Common myeloid progenitor, CD34-positive (primary cell): ENCODE measurements at regions not wholly inside any gene's neighbourhood (a gene's known extent, or its start where the extent isn't known, plus 50 kb on each side); places are given as distances from the start of the nearest gene placed in this dataset.

ENCODE experiments used
- CTCF ChIA-PET: fragments of 350-600 bp; sonication (Branson Sonifier 250); formaldehyde crosslinking; loops from one replicate; lab custom pipeline; 2021; ENCODE audit warnings: antibody characterized with exemption; lab: Charles Lee
- POLR2A ChIA-PET: fragments of 350-600 bp; sonication (Branson Sonifier 250); formaldehyde crosslinking; loops from one replicate; lab custom pipeline; 2021; ENCODE audit warnings: antibody characterized with exemption; lab: Charles Lee
- DNase-seq, 3 donors: peaks; one replicate each; pipeline versions ENCODE4 v3.0.0 to v3.0.0-alpha.2; 2013
- H3K27ac ChIP-seq, 2 experiments: 1 replicate in 1 of 2; 2 replicates in 1 of 2; pipeline ENCODE4 v1.7.0; 2013; ENCODE audit warnings: inconsistent platforms in 2 of 2, low read length in 2 of 2, mild to moderate bottlenecking in 2 of 2, low read depth in 1 of 2, moderate library complexity in 1 of 2; ENCODE audit not compliant: severe bottlenecking in 2 of 2, insufficient read depth in 1 of 2, poor library complexity in 1 of 2
- H3K27me3 ChIP-seq, 5 experiments: replicated peaks in 2 of 5; 1 replicate in 3 of 5; 2 replicates in 2 of 5; pipeline versions ENCODE4 v1.6.1 to v1.7.0; 2013; ENCODE audit warnings: low read length in 4 of 5, mild to moderate bottlenecking in 2 of 5, moderate library complexity in 2 of 5, inconsistent platforms in 1 of 5; ENCODE audit not compliant: insufficient read depth in 5 of 5, control insufficient read depth in 4 of 5
- H3K36me3 ChIP-seq, 4 experiments: 1 replicate in 2 of 4; 2 replicates in 2 of 4; pipeline versions ENCODE4 v1.6.1 to v1.7.0; 2013; ENCODE audit warnings: low read length in 3 of 4, control low read depth in 1 of 4, mild to moderate bottlenecking in 1 of 4; ENCODE audit not compliant: control insufficient read depth in 4 of 4, insufficient read depth in 4 of 4
- H3K4me1 ChIP-seq, 4 experiments: 1 replicate in 3 of 4; 2 replicates in 1 of 4; pipeline versions ENCODE4 v1.6.1 to v1.7.1; 2013; ENCODE audit warnings: low read length in 3 of 4, mild to moderate bottlenecking in 3 of 4, control low read depth in 1 of 4, inconsistent platforms in 1 of 4, moderate library complexity in 1 of 4; ENCODE audit not compliant: control insufficient read depth in 4 of 4, insufficient read depth in 4 of 4; ENCODE audit errors: control extremely low read depth in 1 of 4
- H3K4me3 ChIP-seq, 7 experiments: 1 replicate in 4 of 7; 2 replicates in 3 of 7; pipeline versions ENCODE4 v1.5.1 to v1.7.0; 2013; ENCODE audit warnings: mild to moderate bottlenecking in 7 of 7, low read length in 6 of 7, moderate library complexity in 6 of 7, inconsistent platforms in 2 of 7, low read depth in 2 of 7, control low read depth in 1 of 7; ENCODE audit not compliant: insufficient read depth in 4 of 7, control insufficient read depth in 1 of 7; ENCODE audit errors: extremely low read depth in 1 of 7
- H3K9me3 ChIP-seq, 5 experiments: 1 replicate in 4 of 5; 2 replicates in 1 of 5; pipeline versions ENCODE4 v1.6.1 to v1.7.1; 2013; ENCODE audit warnings: low read length in 4 of 5, mild to moderate bottlenecking in 2 of 5, inconsistent platforms in 1 of 5, low read depth in 1 of 5, moderate library complexity in 1 of 5; ENCODE audit not compliant: control insufficient read depth in 4 of 5, insufficient read depth in 2 of 5; ENCODE audit errors: control extremely low read depth in 1 of 5
- WGBS: methylation state at CpG from one replicate; pipeline ENCODE4 v1.1.5; 2013; ENCODE audit not compliant: insufficient coverage; 5-methylcytosine and 5-hydroxymethylcytosine counted together

- peaks cover 0 to 4% (median 0%) of the 10 kb centered on the region in 4 experiments for H3K4me1 ChIP-seq
- no peaks in the 10 kb centered on the region for H3K9me3 ChIP-seq
- no peaks in the 10 kb centered on the region for H3K27me3 ChIP-seq
- WGBS: no CpG with 5 or more reads among the region's 1 CpG
- CTCF ChIA-PET: no interaction called here
- H3K36me3 ChIP-seq: no peaks in the 10 kb centered on the region
- H3K4me3 ChIP-seq: no peak overlapping the region
- DNase-seq: no peak
- no peak overlapping the region for H3K27ac ChIP-seq
- POLR2A ChIA-PET: no interaction called here
These were observed 448.5 kb upstream of the B3GALT2 start for GRCh38 chr1:193634876-193635275.

GRCh38 chr1:193634470-193634869 is 448.1 kb upstream of the B3GALT2 start:
- POLR2A ChIA-PET: no interaction called here
- H3K9me3 ChIP-seq: no peaks in the 10 kb centered on the region
- H3K4me1 ChIP-seq: peaks cover 0 to 7% (median 0%) of the 10 kb centered on the region in 4 experiments
- DNase-seq: no peak
- no peak overlapping the region for H3K4me3 ChIP-seq
- no peak overlapping the region for H3K27ac ChIP-seq
- H3K36me3 ChIP-seq: no peaks in the 10 kb centered on the region
- H3K27me3 ChIP-seq: no peaks in the 10 kb centered on the region
- CTCF ChIA-PET: no interaction called here
- WGBS: 35% methylated on average over 2 of the region's 2 CpGs

GRCh38 chr1:193633991-193634390 is 447.6 kb upstream of the B3GALT2 start:
- DNase-seq: no peak
- H3K27me3 ChIP-seq: no peaks in the 10 kb centered on the region
- H3K27ac ChIP-seq: no peak overlapping the region
- CTCF ChIA-PET: no interaction called here
- no peaks in the 10 kb centered on the region for H3K36me3 ChIP-seq
- POLR2A ChIA-PET: no interaction called here
- 100% methylated on average over 1 of the region's 2 CpGs for WGBS
- H3K4me1 ChIP-seq: peaks cover 0 to 7% (median 0%) of the 10 kb centered on the region in 4 experiments
- H3K9me3 ChIP-seq: no peaks in the 10 kb centered on the region
- no peak overlapping the region for H3K4me3 ChIP-seq

GRCh38 chr1:193633093-193633492 is 446.7 kb upstream of the B3GALT2 start:
- no peaks in the 10 kb centered on the region for H3K9me3 ChIP-seq
- peaks cover 0 to 7% (median 0%) of the 10 kb centered on the region in 4 experiments for H3K4me1 ChIP-seq
- no peak overlapping the region for H3K4me3 ChIP-seq
- H3K27me3 ChIP-seq: no peaks in the 10 kb centered on the region
- no peak for DNase-seq
- no peak overlapping the region for H3K27ac ChIP-seq
- no peaks in the 10 kb centered on the region for H3K36me3 ChIP-seq
- ChIA-PET CTCF (no interaction called here), POLR2A (no interaction called here)
- 100% methylated on average over 3 of the region's 3 CpGs for WGBS

GRCh38 chr1:193631306-193631705 is 444.9 kb upstream of the B3GALT2 start:
- Histone ChIP-seq H3K9me3 (no peaks in the 10 kb centered on the region), H3K4me1 (peaks cover 0 to 7% (median 0%) of the 10 kb centered on the region in 4 experiments), H3K4me3 (no peak overlapping the region), H3K36me3 (no peaks in the 10 kb centered on the region), H3K27ac (no peak overlapping the region), H3K27me3 (no peaks in the 10 kb centered on the region)
- ChIA-PET POLR2A (no interaction called here), CTCF (interaction anchor here (1.0 kb wide), 1 partner anchor 10 kb away, joined by 3 read pairs; no protein-coding TSS in a partner anchor)
- 17% methylated on average over 1 of the region's 3 CpGs for WGBS
- peak in 1 of 3 donors; percentile 13 for DNase-seq

- CTCF ChIA-PET: no interaction called here
- WGBS: 0% methylated on average over 1 of the region's 3 CpGs
- H3K27me3 ChIP-seq: no peaks in the 10 kb centered on the region
- no peak overlapping the region for H3K4me3 ChIP-seq
- POLR2A ChIA-PET: no interaction called here
- no peaks in the 10 kb centered on the region for H3K9me3 ChIP-seq
- H3K4me1 ChIP-seq: peaks cover 0 to 7% (median 0%) of the 10 kb centered on the region in 4 experiments
- H3K36me3 ChIP-seq: no peaks in the 10 kb centered on the region
- no peak for DNase-seq
- no peak overlapping the region for H3K27ac ChIP-seq
These were observed 443.5 kb upstream of the B3GALT2 start for GRCh38 chr1:193629875-193630274.

- ChIA-PET CTCF (no interaction called here), POLR2A (no interaction called here)
- H3K4me3 ChIP-seq: no peak overlapping the region
- no peaks in the 10 kb centered on the region for H3K36me3 ChIP-seq
- no peak for DNase-seq
- no peaks in the 10 kb centered on the region for H3K9me3 ChIP-seq
- no peaks in the 10 kb centered on the region for H3K27me3 ChIP-seq
- no peak overlapping the region for H3K27ac ChIP-seq
- peaks cover 0 to 7% (median 0%) of the 10 kb centered on the region in 4 experiments for H3K4me1 ChIP-seq
- 100% methylated on average over 1 of the region's 2 CpGs for WGBS
These were observed 440.3 kb upstream of the B3GALT2 start for GRCh38 chr1:193626695-193627094.
